DND-41 (cell line): ENCODE measurements at regions not wholly inside any gene's neighbourhood (a gene's known extent, or its start where the extent isn't known, plus 50 kb on each side); places are given as distances from the start of the nearest gene placed in this dataset.
"Not testable (repeated sequence)": the region's sequence is repeated elsewhere in the genome, so short reads cannot be mapped to it uniquely, and the experiment has no call there.

ENCODE experiments used
- ATAC-seq: fragments of 200-7000 bp; cut with Tn5 transposase; 3 replicates; pipeline ENCODE4 v1.9.1; 2021; ENCODE audit warnings: low read depth; ENCODE audit not compliant: insufficient read depth
- DNase-seq: peaks from one replicate; pipeline ENCODE4 v3.0.0-alpha.2; 2020
- H2AFZ ChIP-seq: 2 replicates; pipeline ENCODE4 v1.6.0; 2012; ENCODE audit warnings: low read depth, low read length
- H3K27ac ChIP-seq: 2 replicates; pipeline ENCODE4 v1.5.1; 2012; ENCODE audit warnings: low read length, inconsistent platforms
- H3K27me3 ChIP-seq: fragments of 200-600 bp; sonication (generic); 2 replicates; pipeline ENCODE4 v1.6.0; 2012; ENCODE audit warnings: low read length, mild to moderate bottlenecking, inconsistent platforms; ENCODE audit not compliant: insufficient read depth, poor library complexity
- H3K36me3 ChIP-seq: 2 replicates; pipeline ENCODE4 v1.5.1; 2012; ENCODE audit warnings: low read length, inconsistent platforms; ENCODE audit not compliant: insufficient read depth
- H3K4me1 ChIP-seq: 2 replicates; pipeline ENCODE4 v1.5.1; 2012; ENCODE audit warnings: mild to moderate bottlenecking, low read length; ENCODE audit not compliant: insufficient read depth
- H3K4me2 ChIP-seq: 2 replicates; pipeline ENCODE4 v1.6.0; 2012; ENCODE audit warnings: mild to moderate bottlenecking, moderate library complexity, low read length, inconsistent platforms; ENCODE audit not compliant: insufficient read depth
- H3K4me3 ChIP-seq, 2 experiments: fragments of 200-600 bp in 1 of 2; shearing (Covaris generic) in 1 of 2; 2 replicates each; pipeline ENCODE4 v1.5.1; 2012 to 2016; ENCODE audit warnings: inconsistent platforms in 2 of 2, low read length in 2 of 2, mild to moderate bottlenecking in 2 of 2, low read depth in 1 of 2, moderate library complexity in 1 of 2
- H3K79me2 ChIP-seq: 2 replicates; pipeline ENCODE4 v1.6.0; 2012; ENCODE audit warnings: low read length, inconsistent platforms; ENCODE audit not compliant: insufficient read depth
- H3K9ac ChIP-seq: 2 replicates; pipeline ENCODE4 v1.6.0; 2012; ENCODE audit warnings: low read depth, mild to moderate bottlenecking, inconsistent platforms, low read length, moderate library complexity
- H3K9me3 ChIP-seq: 2 replicates; pipeline ENCODE4 v1.5.1; 2012; ENCODE audit warnings: low read length, moderate library complexity, mild to moderate bottlenecking, inconsistent platforms; ENCODE audit not compliant: insufficient read depth, severe bottlenecking
- H4K20me1 ChIP-seq: 2 replicates; pipeline ENCODE4 v1.6.0; 2012; ENCODE audit warnings: low read length; ENCODE audit not compliant: insufficient read depth
- EZH2 ChIP-seq: IDR thresholded peaks from 3 replicates; pipeline ENCODE4 v1.6.1; 2012; ENCODE audit warnings: borderline replicate concordance, low read depth, mild to moderate bottlenecking, moderate library complexity, low read length, inconsistent platforms; ENCODE audit not compliant: severe bottlenecking
- TF ChIP-seq, protein P1 (sequence below): IDR thresholded peaks from 2 replicates; pipeline ENCODE4 v1.5.1; 2012; ENCODE audit warnings: borderline replicate concordance, low read length, moderate library complexity, mild to moderate bottlenecking; ENCODE audit not compliant: poor library complexity, severe bottlenecking; ENCODE audit errors: extremely low read depth

DNA sequence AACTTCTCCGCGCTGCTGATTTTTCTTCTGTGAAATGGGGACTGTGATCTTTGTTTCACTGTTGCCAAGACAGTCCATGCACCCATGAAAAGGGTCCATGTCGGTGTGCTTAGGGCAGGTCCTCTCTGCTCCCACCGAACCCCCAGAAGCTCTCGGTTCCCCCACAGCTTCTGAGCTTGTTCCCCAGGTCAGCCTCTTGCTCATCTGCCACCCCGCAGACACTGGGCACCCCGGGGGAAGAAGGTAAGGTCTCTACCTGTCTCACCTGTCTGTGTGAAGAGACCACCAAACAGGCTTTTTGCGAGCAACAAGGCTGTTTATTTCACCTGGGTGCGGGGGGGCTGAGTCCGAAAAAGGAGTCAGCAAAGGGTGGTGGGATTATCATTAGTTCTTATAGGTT lies 66.2 kb upstream of the NANOS1 start:
- Histone ChIP-seq H3K9ac (no peak overlapping the region), H2AFZ (no peak overlapping the region), H3K36me3 (no peaks in the 10 kb centered on the region), H3K4me3 (no peak overlapping the region), H3K27me3 (no peaks in the 10 kb centered on the region), H3K27ac (no peak overlapping the region), H3K4me1 (peaks cover 11% of the 10 kb centered on the region), H4K20me1 (no peaks in the 10 kb centered on the region), H3K9me3 (no peaks in the 10 kb centered on the region), H3K79me2 (no peaks in the 10 kb centered on the region), H3K4me2 (no peak overlapping the region)
- no peak for DNase-seq
- TF ChIP-seq, protein P1, sequence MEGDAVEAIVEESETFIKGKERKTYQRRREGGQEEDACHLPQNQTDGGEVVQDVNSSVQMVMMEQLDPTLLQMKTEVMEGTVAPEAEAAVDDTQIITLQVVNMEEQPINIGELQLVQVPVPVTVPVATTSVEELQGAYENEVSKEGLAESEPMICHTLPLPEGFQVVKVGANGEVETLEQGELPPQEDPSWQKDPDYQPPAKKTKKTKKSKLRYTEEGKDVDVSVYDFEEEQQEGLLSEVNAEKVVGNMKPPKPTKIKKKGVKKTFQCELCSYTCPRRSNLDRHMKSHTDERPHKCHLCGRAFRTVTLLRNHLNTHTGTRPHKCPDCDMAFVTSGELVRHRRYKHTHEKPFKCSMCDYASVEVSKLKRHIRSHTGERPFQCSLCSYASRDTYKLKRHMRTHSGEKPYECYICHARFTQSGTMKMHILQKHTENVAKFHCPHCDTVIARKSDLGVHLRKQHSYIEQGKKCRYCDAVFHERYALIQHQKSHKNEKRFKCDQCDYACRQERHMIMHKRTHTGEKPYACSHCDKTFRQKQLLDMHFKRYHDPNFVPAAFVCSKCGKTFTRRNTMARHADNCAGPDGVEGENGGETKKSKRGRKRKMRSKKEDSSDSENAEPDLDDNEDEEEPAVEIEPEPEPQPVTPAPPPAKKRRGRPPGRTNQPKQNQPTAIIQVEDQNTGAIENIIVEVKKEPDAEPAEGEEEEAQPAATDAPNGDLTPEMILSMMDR, result no peak
- no peak for TF ChIP-seq EZH2
- ATAC-seq, result no peak

DNA sequence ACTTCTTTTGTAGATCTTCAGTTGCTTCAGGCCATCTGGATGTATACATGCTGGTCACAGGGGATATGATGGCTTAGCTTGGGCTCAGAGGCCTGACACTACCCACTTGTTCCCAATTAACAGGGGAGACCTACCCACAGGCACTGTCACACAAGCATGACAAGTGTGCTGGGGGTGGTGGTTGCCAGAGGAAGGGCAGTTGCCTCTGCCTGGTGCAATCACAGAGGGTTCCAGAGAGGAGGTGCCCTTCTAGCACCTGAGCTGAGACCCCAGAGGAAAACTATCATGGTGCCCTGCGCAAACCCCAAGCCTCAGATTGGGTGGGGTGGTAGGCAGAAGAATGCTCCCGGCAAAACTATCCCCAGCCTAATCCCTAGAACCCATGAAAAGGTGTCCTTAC lies 65.6 kb upstream of the NANOS1 start:
- Histone ChIP-seq H3K36me3 (no peaks in the 10 kb centered on the region), H3K4me1 (peaks cover 6% of the 10 kb centered on the region)

DNA sequence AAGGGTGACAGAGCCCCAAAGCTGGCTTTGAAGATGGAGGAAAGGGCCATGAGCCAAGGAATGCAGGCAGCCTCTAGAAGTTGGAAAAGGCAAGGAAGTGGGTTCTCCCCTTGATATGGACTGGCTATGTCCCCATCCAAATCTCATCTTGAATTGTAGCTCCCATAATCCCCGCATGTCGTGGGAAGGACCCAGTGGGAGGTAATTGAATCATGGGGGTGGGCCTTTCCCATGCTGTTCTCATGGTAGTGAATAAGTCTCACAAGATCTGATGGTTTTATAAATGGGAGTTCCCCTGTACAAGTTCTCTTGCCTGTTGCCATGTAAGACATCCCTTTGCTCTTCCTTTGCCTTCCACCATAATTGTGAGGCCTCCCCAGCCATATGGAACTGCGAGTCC lies 65.0 kb upstream of the NANOS1 start:
- not testable (repeated sequence) for H3K9ac ChIP-seq, H3K4me1 ChIP-seq, H3K27me3 ChIP-seq, H3K79me2 ChIP-seq, H4K20me1 ChIP-seq, ATAC-seq, H3K27ac ChIP-seq, H3K4me2 ChIP-seq, H3K4me3 ChIP-seq, H3K9me3 ChIP-seq, H3K36me3 ChIP-seq, DNase-seq, H2AFZ ChIP-seq

More for the DNA sequence above, 65.6 kb upstream of the NANOS1 start:
- Histone ChIP-seq H4K20me1 (no peaks in the 10 kb centered on the region), H3K4me2 (no peak overlapping the region), H3K9me3 (no peaks in the 10 kb centered on the region), H3K4me3 (no peak overlapping the region), H3K27me3 (no peaks in the 10 kb centered on the region), H3K9ac (no peak overlapping the region), H3K79me2 (no peaks in the 10 kb centered on the region), H3K27ac (no peak overlapping the region), H2AFZ (no peak overlapping the region)
- no peak for TF ChIP-seq EZH2
- TF ChIP-seq, protein P1, result no peak
- ATAC-seq (no peak), DNase-seq (no peak)

DNA sequence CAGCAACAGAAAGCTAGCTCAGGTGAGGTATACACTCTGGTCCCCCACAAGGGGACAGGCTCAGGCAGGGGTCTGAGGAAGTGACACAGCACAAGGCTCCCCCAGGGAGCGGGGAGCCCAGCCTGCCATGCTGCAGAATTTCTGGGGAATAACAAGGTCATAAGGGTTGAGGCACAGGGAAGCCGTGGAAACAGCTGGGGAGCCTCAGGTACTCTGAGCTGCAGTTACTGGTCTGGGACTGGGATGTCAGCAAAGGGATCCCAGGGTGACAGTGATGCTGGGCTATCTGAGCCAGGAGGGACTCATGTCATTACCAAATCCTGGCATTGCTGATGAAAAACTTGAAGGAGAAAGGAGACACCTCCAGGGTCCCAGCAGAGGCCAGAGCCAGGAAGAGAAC lies 64.4 kb upstream of the NANOS1 start:
- ATAC-seq (no peak), DNase-seq (no peak)
- Histone ChIP-seq H3K9me3 (no peaks in the 10 kb centered on the region), H3K36me3 (no peaks in the 10 kb centered on the region), H3K27me3 (no peaks in the 10 kb centered on the region), H4K20me1 (no peaks in the 10 kb centered on the region), H3K4me1 (no peaks in the 10 kb centered on the region), H3K79me2 (no peaks in the 10 kb centered on the region), H2AFZ (no peak overlapping the region), H3K4me3 (no peak overlapping the region), H3K9ac (no peak overlapping the region), H3K27ac (no peak overlapping the region), H3K4me2 (no peak overlapping the region)
- TF ChIP-seq, protein P1, result no peak
- TF ChIP-seq EZH2, result no peak
